ENCODE measurements at regions not wholly inside any gene's neighbourhood (a gene's known extent, or its start where the extent isn't known, plus 50 kb on each side); places are given as distances from the start of the nearest gene placed in this dataset.

GRCh38 chr21:35234725-35235124, 185.6 kb upstream of the RUNX1 start:
- no peak for TF ChIP-seq POLR2A (IDR thresholded peaks at IDR 0.05)
- no peak for TF ChIP-seq CTCF (IDR thresholded peaks at IDR 0.05)

Measured in heart left ventricle (tissue), 13 donors.